Rectal smooth muscle tissue (tissue), 1 donor: ENCODE measurements at regions not wholly inside any gene's neighbourhood (a gene's known extent, or its start where the extent isn't known, plus 50 kb on each side); places are given as distances from the start of the nearest gene placed in this dataset.
"Not testable (repeated sequence)": the region's sequence is repeated elsewhere in the genome, so short reads cannot be mapped to it uniquely, and the experiment has no call there.

Experiments
- H3K27ac ChIP-seq: one replicate; pipeline ENCODE4 v1.7.0; 2013; ENCODE audit warnings: low read depth, low read length, inconsistent platforms
- H3K27me3 ChIP-seq: one replicate; pipeline ENCODE4 v1.7.0; 2013; ENCODE audit warnings: low read length; ENCODE audit not compliant: control insufficient read depth, insufficient read depth
- H3K36me3 ChIP-seq: one replicate; pipeline ENCODE4 v1.7.0; 2013; ENCODE audit warnings: low read length; ENCODE audit not compliant: control insufficient read depth, insufficient read depth
- H3K4me1 ChIP-seq: one replicate; pipeline ENCODE4 v1.7.0; 2013; ENCODE audit warnings: low read length; ENCODE audit not compliant: control insufficient read depth, insufficient read depth
- H3K4me3 ChIP-seq: one replicate; pipeline ENCODE4 v1.7.0; 2013; ENCODE audit warnings: low read length
- H3K9ac ChIP-seq: one replicate; pipeline ENCODE4 v1.7.0; 2013; ENCODE audit warnings: low read length

DNA sequence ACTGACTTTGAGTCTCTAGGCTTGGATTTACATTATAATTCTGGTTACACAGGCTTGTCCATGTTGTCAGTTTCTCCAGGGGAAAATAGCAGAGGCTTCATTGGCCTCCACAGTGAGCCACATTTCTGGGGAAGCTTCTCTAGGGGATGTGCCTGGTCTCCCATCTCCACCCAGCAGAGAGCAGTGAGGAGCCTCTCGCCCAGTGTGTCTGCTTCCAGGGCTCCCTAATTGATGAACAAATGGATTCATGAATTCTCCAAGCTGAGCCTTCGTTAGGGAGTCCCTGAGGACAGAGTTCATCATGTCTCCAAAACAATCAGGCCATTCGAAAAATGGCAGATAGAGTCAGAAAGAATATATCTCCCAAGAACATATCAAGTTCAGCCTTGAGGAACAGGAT lies 162.4 kb upstream of the TOX3 start:
- H3K27ac ChIP-seq = no peak overlapping the region
- no peaks in the 10 kb centered on the region for H3K36me3 ChIP-seq
- no peaks in the 10 kb centered on the region for H3K27me3 ChIP-seq
- H3K9ac ChIP-seq = no peak overlapping the region
- H3K4me3 ChIP-seq = no peak overlapping the region
- no peaks in the 10 kb centered on the region for H3K4me1 ChIP-seq

DNA sequence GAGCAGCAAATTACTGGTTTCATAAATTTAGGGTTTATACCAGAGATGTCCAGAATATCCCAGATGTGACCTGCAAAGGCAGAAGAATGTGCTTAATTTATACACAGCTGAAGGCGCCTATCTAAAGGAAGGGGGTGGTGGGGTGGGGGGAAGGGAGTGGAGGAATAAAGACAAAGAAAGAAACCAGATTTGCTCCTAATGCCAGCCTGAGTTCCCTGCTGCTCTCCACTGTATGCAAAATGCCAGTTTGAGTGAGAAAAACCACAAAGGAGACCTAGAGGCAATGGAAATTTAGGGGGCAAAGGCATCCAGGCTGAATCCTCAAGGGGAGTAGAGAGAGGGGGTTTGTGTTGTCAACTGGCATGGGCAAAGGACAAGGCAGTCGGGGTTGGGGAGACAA lies 161.5 kb upstream of the TOX3 start:
- Histone ChIP-seq H3K27me3 (no peaks in the 10 kb centered on the region), H3K4me3 (no peak overlapping the region), H3K27ac (no peak overlapping the region), H3K36me3 (no peaks in the 10 kb centered on the region), H3K4me1 (no peaks in the 10 kb centered on the region), H3K9ac (no peak overlapping the region)

DNA sequence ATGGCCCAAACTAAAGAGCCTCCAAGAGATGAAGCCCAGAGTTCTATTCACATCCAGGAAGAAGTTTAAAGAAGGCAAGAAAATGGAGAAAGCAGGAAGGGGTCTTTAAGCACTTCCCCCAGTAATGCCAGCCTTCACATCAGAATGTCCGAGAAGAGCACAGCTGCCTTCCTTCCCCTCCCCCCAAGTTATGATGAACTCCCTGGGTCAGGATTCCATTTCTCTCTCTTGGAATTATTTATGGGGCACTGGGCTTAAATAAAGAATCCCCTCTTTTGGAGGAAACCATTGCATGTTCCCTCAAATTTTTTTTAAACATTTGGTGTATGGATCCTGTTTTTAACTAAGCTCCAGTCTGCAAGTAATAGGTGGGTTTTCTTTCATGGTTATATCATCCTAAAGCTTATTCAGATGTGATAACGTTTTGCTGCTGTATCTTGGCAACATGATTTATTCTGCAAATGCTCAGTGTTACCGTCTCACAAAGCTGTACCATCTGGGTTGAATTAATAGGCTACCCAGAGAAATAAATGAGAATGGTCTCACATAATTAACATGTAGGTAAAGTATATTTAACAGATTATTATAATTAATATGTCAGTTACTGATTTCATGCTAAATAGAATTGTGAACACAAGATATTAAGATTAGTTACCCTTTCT lies 160.9 kb upstream of the TOX3 start:
- Histone ChIP-seq H3K27ac (no peak overlapping the region), H3K4me1 (no peaks in the 10 kb centered on the region), H3K36me3 (no peaks in the 10 kb centered on the region), H3K4me3 (no peak overlapping the region), H3K9ac (no peak overlapping the region), H3K27me3 (no peaks in the 10 kb centered on the region)

GRCh38 chr16:52705122-52705521 lies 158.2 kb upstream of the TOX3 start:
- no peak overlapping the region for H3K4me3 ChIP-seq
- no peaks in the 10 kb centered on the region for H3K4me1 ChIP-seq
- H3K27me3 ChIP-seq = no peaks in the 10 kb centered on the region
- no peak overlapping the region for H3K27ac ChIP-seq
- no peak overlapping the region for H3K9ac ChIP-seq
- no peaks in the 10 kb centered on the region for H3K36me3 ChIP-seq

DNA sequence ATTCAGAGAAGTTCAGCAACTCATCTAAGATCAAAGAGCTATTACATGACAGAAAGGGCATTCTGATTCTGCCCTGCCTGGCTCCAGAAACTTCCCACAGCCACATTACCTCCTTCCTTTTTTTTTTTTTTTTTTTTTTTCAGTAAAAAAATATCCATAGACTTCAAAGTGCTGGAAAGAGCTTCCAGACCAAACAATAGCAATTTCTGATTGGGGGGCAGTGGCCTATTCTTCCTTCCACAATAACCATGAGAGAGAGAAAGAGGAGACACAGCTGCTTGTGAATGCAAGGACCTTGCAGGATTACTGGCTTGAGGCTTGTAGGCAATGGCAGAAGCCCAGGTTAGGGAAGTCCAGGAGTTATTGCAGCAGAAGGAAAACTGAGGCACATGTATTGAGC lies 151.0 kb upstream of the TOX3 start:
- H3K4me1 ChIP-seq = no peaks in the 10 kb centered on the region
- H3K27me3 ChIP-seq = no peaks in the 10 kb centered on the region
- H3K36me3 ChIP-seq = no peaks in the 10 kb centered on the region
- no peak overlapping the region for H3K4me3 ChIP-seq
- H3K9ac ChIP-seq = no peak overlapping the region
- H3K27ac ChIP-seq = no peak overlapping the region

DNA sequence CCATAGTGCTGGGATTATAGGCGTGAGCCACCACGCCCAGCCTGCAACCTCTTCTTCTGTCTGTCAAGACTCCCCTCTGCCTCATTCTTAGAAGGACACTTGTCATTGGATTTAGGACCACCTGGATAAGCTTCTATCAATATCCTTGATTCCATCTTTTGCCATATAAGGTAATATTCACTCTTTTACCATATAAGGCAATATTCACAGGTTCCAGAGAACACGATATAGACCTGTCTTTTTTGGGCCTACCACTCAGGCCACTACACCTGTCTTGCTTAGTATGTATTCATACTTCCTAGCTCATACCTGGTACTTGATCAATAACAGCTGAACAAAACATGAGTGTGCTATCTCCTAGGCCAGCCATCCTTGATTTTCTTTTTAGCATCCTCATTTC lies 149.2 kb upstream of the TOX3 start:
- no peaks in the 10 kb centered on the region for H3K4me1 ChIP-seq
- no peaks in the 10 kb centered on the region for H3K36me3 ChIP-seq

DNA sequence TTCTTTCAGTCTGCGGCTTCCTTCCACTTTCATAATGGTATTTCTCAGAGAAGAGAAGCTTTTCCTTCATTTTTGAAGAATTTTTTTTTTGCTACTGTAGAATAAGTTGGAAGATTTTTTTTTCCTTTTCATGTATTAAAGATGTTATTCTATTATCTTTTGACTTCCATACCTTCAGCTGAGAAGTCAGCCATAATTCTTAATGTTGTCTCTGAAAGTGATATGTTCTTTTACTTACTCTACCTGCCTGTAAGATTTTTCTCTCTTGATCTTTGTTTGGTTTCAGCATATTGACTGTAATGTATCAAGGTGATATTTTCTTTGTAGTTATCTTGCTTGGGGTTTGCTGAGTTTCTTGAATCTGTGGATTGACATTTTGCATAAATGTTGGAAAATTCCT lies 143.5 kb upstream of the TOX3 start:
- Histone ChIP-seq H3K4me3 (no peak overlapping the region), H3K27ac (no peak overlapping the region), H3K9ac (no peak overlapping the region), H3K4me1 (no peaks in the 10 kb centered on the region), H3K27me3 (no peaks in the 10 kb centered on the region), H3K36me3 (no peaks in the 10 kb centered on the region)

More for the DNA sequence above, 149.2 kb upstream of the TOX3 start:
- Histone ChIP-seq H3K9ac (no peak overlapping the region), H3K4me3 (no peak overlapping the region), H3K27ac (no peak overlapping the region), H3K27me3 (no peaks in the 10 kb centered on the region)

DNA sequence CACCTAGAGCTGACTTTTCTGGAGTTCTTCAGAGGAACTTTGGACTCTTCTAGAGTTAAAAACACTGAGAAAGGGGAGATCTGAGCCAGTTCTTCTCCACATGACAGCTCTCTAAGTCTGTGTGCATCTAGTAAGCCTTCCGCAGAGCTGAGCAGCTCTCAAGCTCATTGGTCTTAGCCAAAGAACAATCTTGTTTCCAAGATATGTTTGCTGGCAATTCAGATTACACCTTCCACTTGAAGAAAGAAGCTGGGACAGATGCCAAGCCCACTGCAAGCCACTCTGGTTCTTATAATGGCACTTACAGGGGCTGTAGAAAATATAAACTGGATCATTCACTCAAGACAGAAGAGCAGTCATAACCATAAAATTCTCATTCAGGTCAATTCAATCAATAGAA lies 134.1 kb upstream of the TOX3 start:
- Histone ChIP-seq H3K27me3 (no peaks in the 10 kb centered on the region), H3K4me1 (no peaks in the 10 kb centered on the region), H3K4me3 (no peak overlapping the region), H3K9ac (no peak overlapping the region), H3K36me3 (no peaks in the 10 kb centered on the region), H3K27ac (no peak overlapping the region)

GRCh38 chr16:52677501-52677900 lies 130.6 kb upstream of the TOX3 start:
- no peaks in the 10 kb centered on the region for H3K4me1 ChIP-seq
- no peak overlapping the region for H3K4me3 ChIP-seq
- no peak overlapping the region for H3K9ac ChIP-seq
- no peaks in the 10 kb centered on the region for H3K36me3 ChIP-seq
- H3K27me3 ChIP-seq = no peaks in the 10 kb centered on the region
- no peak overlapping the region for H3K27ac ChIP-seq

GRCh38 chr16:52676959-52677358 lies 130.0 kb upstream of the TOX3 start:
- no peaks in the 10 kb centered on the region for H3K27me3 ChIP-seq
- no peaks in the 10 kb centered on the region for H3K4me1 ChIP-seq
- no peaks in the 10 kb centered on the region for H3K36me3 ChIP-seq
- H3K4me3 ChIP-seq = no peak overlapping the region
- no peak overlapping the region for H3K9ac ChIP-seq
- H3K27ac ChIP-seq = no peak overlapping the region

DNA sequence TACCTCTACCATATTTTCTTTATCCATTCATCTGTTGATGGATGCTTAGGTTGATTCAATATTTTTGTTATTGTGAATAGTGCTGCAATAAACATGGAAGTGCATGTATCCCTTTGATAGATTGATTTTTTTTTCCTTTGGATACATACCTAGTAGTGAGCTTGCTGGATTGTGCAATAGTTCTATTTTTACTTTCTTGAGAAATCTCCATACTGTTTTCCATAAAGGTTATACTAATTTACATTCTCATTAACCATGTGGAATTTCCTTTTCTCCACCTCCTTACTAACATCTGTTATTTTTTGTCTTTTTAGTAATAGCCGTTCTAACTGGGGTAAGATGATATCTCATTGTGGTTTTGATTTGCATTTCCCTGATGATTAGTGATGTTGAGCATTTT lies 124.6 kb upstream of the TOX3 start:
- no peak overlapping the region for H3K27ac ChIP-seq
- no peaks in the 10 kb centered on the region for H3K4me1 ChIP-seq
- no peaks in the 10 kb centered on the region for H3K27me3 ChIP-seq
- no peak overlapping the region for H3K4me3 ChIP-seq
- no peak overlapping the region for H3K9ac ChIP-seq
- H3K36me3 ChIP-seq = no peaks in the 10 kb centered on the region

GRCh38 chr16:52657924-52658323 lies 111.0 kb upstream of the TOX3 start:
- H3K4me1 ChIP-seq = no peaks in the 10 kb centered on the region
- no peaks in the 10 kb centered on the region for H3K36me3 ChIP-seq
- H3K4me3 ChIP-seq = no peak overlapping the region
- H3K27ac ChIP-seq = no peak overlapping the region
- no peak overlapping the region for H3K9ac ChIP-seq
- no peaks in the 10 kb centered on the region for H3K27me3 ChIP-seq

DNA sequence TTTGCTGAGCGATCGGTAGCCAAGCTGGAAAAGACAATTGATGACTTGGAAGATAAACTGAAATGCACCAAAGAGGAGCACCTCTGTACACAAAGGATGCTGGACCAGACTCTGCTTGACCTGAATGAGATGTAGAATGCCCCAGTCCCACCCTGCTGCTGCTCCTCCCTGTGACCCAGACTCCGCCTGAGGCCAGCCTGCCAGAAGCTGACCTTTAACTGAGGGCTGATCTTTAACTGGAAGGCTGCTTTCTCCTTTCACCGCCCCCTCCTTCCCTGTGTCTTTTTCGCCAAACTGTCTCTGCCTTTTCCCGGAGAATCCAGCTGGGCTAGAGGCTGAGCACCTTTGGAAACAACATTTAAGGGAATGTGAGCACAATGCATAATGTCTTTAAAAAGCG lies 109.0 kb upstream of the TOX3 start:
- not testable (repeated sequence) for H3K4me1 ChIP-seq, H3K9ac ChIP-seq, H3K27ac ChIP-seq, H3K4me3 ChIP-seq, H3K36me3 ChIP-seq, H3K27me3 ChIP-seq
